Subcutaneous abdominal adipose tissue (tissue), 5 donors: ENCODE measurements at regions not wholly inside any gene's neighbourhood (a gene's known extent, or its start where the extent isn't known, plus 50 kb on each side); places are given as distances from the start of the nearest gene placed in this dataset.

Experiments used
- H3K27ac ChIP-seq: one replicate; pipeline ENCODE4 v1.7.0; 2013; ENCODE audit warnings: low read depth, mild to moderate bottlenecking, inconsistent platforms, low read length, moderate library complexity
- H3K27me3 ChIP-seq, 5 donors: one replicate each; pipeline ENCODE4 v1.7.0; 2013; ENCODE audit warnings: low read length in 5 of 5, inconsistent platforms in 1 of 5; ENCODE audit not compliant: control insufficient read depth in 5 of 5, insufficient read depth in 4 of 5
- H3K36me3 ChIP-seq, 5 donors: one replicate each; pipeline ENCODE4 v1.7.0; 2013; ENCODE audit warnings: low read length in 5 of 5; ENCODE audit not compliant: control insufficient read depth in 5 of 5, insufficient read depth in 5 of 5
- H3K4me1 ChIP-seq, 5 donors: one replicate each; pipeline ENCODE4 v1.7.0; 2013; ENCODE audit warnings: low read length in 5 of 5, mild to moderate bottlenecking in 3 of 5, moderate library complexity in 1 of 5; ENCODE audit not compliant: control insufficient read depth in 5 of 5, insufficient read depth in 5 of 5
- H3K4me3 ChIP-seq, 5 donors: one replicate each; pipeline ENCODE4 v1.7.0; 2013; ENCODE audit warnings: low read length in 5 of 5, low read depth in 1 of 5
- H3K9ac ChIP-seq, 5 donors: one replicate each; pipeline ENCODE4 v1.7.0; 2013; ENCODE audit warnings: low read length in 5 of 5, mild to moderate bottlenecking in 4 of 5, moderate library complexity in 3 of 5
- H3K9me3 ChIP-seq, 5 donors: one replicate each; pipeline ENCODE4 v1.7.0; 2013; ENCODE audit warnings: low read length in 5 of 5; ENCODE audit not compliant: control insufficient read depth in 5 of 5
- donor health status: healthy.
- donor health status: healthy.
- donor health status: healthy.
- donor health status: healthy.
- donor health status: healthy.

GRCh38 chr5:28880936-28881335 lies 1842.5 kb upstream of the CDH9 start:
- Histone ChIP-seq H3K4me3 (no peak overlapping the region), H3K9ac (no peak overlapping the region), H3K36me3 (no peaks in the 10 kb centered on the region), H3K4me1 (no peaks in the 10 kb centered on the region), H3K27me3 (no peaks in the 10 kb centered on the region), H3K27ac (no peak overlapping the region), H3K9me3 (peaks cover 2 to 13% (median 9%) of the 10 kb centered on the region in 5 donors)

GRCh38 chr5:28877050-28877449 lies 1838.7 kb upstream of the CDH9 start:
- Histone ChIP-seq H3K27me3 (no peaks in the 10 kb centered on the region), H3K9me3 (peaks cover 0 to 13% (median 5%) of the 10 kb centered on the region in 5 donors), H3K4me1 (no peaks in the 10 kb centered on the region), H3K9ac (no peak overlapping the region), H3K27ac (no peak overlapping the region), H3K4me3 (no peak overlapping the region), H3K36me3 (no peaks in the 10 kb centered on the region)

GRCh38 chr5:28864006-28864405 lies 1825.6 kb upstream of the CDH9 start:
- H3K27me3 ChIP-seq = no peaks in the 10 kb centered on the region
- H3K36me3 ChIP-seq = no peaks in the 10 kb centered on the region
- no peak overlapping the region for H3K4me3 ChIP-seq
- H3K9me3 ChIP-seq = no peaks in the 10 kb centered on the region
- H3K4me1 ChIP-seq = no peaks in the 10 kb centered on the region
- no peak overlapping the region for H3K27ac ChIP-seq
- no peak overlapping the region for H3K9ac ChIP-seq

- no peaks in the 10 kb centered on the region for H3K9me3 ChIP-seq
- H3K4me1 ChIP-seq = no peaks in the 10 kb centered on the region
- no peak overlapping the region for H3K4me3 ChIP-seq
- no peak overlapping the region for H3K9ac ChIP-seq
- no peak overlapping the region for H3K27ac ChIP-seq
- H3K36me3 ChIP-seq = no peaks in the 10 kb centered on the region
- no peaks in the 10 kb centered on the region for H3K27me3 ChIP-seq
Observed at GRCh38 chr5:28862860-28863196, 1824.4 kb upstream of the CDH9 start.

- Histone ChIP-seq H3K4me3 (no peak overlapping the region), H3K4me1 (no peaks in the 10 kb centered on the region), H3K9ac (no peak overlapping the region), H3K9me3 (no peaks in the 10 kb centered on the region), H3K36me3 (no peaks in the 10 kb centered on the region), H3K27ac (no peak overlapping the region), H3K27me3 (no peaks in the 10 kb centered on the region)
Observed at GRCh38 chr5:28862137-28862859, 1823.9 kb upstream of the CDH9 start.

- no peak overlapping the region for H3K9ac ChIP-seq
- H3K4me1 ChIP-seq = no peaks in the 10 kb centered on the region
- no peaks in the 10 kb centered on the region for H3K27me3 ChIP-seq
- H3K27ac ChIP-seq = no peak overlapping the region
- no peak overlapping the region for H3K4me3 ChIP-seq
- H3K36me3 ChIP-seq = no peaks in the 10 kb centered on the region
- peaks cover 0 to 2% (median 0%) of the 10 kb centered on the region in 5 donors for H3K9me3 ChIP-seq
Observed at GRCh38 chr5:28855626-28856025, 1817.2 kb upstream of the CDH9 start.

- no peaks in the 10 kb centered on the region for H3K36me3 ChIP-seq
Observed at GRCh38 chr5:28850320-28850921, 1812.0 kb upstream of the CDH9 start.

GRCh38 chr5:28831042-28831441 lies 1792.7 kb upstream of the CDH9 start:
- H3K36me3 ChIP-seq = no peaks in the 10 kb centered on the region
- H3K27ac ChIP-seq = no peak overlapping the region
- H3K27me3 ChIP-seq = no peaks in the 10 kb centered on the region
- peaks cover 0 to 7% (median 3%) of the 10 kb centered on the region in 5 donors for H3K9me3 ChIP-seq
- H3K4me3 ChIP-seq = no peak overlapping the region
- no peaks in the 10 kb centered on the region for H3K4me1 ChIP-seq
- no peak overlapping the region for H3K9ac ChIP-seq

More at GRCh38 chr5:28850320-28850921, 1812.0 kb upstream of the CDH9 start:
- Histone ChIP-seq H3K4me1 (no peaks in the 10 kb centered on the region), H3K9ac (no peak overlapping the region), H3K9me3 (peaks cover 0 to 16% (median 2%) of the 10 kb centered on the region in 5 donors), H3K4me3 (no peak overlapping the region), H3K27me3 (no peaks in the 10 kb centered on the region), H3K27ac (no peak overlapping the region)

- Histone ChIP-seq H3K36me3 (no peaks in the 10 kb centered on the region), H3K9me3 (peaks cover 0 to 17% (median 13%) of the 10 kb centered on the region in 5 donors), H3K27me3 (no peaks in the 10 kb centered on the region), H3K4me1 (no peaks in the 10 kb centered on the region), H3K27ac (no peak overlapping the region), H3K4me3 (no peak overlapping the region), H3K9ac (no peak overlapping the region)
Observed at GRCh38 chr5:28823231-28823630, 1784.8 kb upstream of the CDH9 start.

GRCh38 chr5:28822071-28822470 lies 1783.7 kb upstream of the CDH9 start:
- Histone ChIP-seq H3K27ac (no peak overlapping the region), H3K4me3 (no peak overlapping the region), H3K9ac (no peak overlapping the region), H3K4me1 (no peaks in the 10 kb centered on the region), H3K36me3 (no peaks in the 10 kb centered on the region), H3K9me3 (peaks cover 0 to 18% (median 13%) of the 10 kb centered on the region in 5 donors), H3K27me3 (no peaks in the 10 kb centered on the region)
